ENCODE measurements at regions not wholly inside any gene's neighbourhood (a gene's known extent, or its start where the extent isn't known, plus 50 kb on each side); places are given as distances from the start of the nearest gene placed in this dataset.

GRCh38 chr9:108374626-108375025 lies 481.2 kb downstream of the ACTL7B start:
- TF ChIP-seq, protein P1, sequence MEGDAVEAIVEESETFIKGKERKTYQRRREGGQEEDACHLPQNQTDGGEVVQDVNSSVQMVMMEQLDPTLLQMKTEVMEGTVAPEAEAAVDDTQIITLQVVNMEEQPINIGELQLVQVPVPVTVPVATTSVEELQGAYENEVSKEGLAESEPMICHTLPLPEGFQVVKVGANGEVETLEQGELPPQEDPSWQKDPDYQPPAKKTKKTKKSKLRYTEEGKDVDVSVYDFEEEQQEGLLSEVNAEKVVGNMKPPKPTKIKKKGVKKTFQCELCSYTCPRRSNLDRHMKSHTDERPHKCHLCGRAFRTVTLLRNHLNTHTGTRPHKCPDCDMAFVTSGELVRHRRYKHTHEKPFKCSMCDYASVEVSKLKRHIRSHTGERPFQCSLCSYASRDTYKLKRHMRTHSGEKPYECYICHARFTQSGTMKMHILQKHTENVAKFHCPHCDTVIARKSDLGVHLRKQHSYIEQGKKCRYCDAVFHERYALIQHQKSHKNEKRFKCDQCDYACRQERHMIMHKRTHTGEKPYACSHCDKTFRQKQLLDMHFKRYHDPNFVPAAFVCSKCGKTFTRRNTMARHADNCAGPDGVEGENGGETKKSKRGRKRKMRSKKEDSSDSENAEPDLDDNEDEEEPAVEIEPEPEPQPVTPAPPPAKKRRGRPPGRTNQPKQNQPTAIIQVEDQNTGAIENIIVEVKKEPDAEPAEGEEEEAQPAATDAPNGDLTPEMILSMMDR (conservative IDR thresholded peaks at IDR 0.05; ENCODE audit: low read depth in 2 of 2), result no peak
- TF ChIP-seq EZH2phosphoT487 (IDR thresholded peaks at IDR 0.05; ENCODE audit: unreplicated experiment) (no peak), EZH2 (IDR thresholded peaks at IDR 0.05; ENCODE audit: low read depth, unreplicated experiment) (no peak)

Measured in GM23338 (cell line).